ENCODE measurements at regions not wholly inside any gene's neighbourhood (a gene's known extent, or its start where the extent isn't known, plus 50 kb on each side); places are given as distances from the start of the nearest gene placed in this dataset.
"Not testable (repeated sequence)": the region's sequence is repeated elsewhere in the genome, so short reads cannot be mapped to it uniquely, and the experiment has no call there.

- DNase-seq: no peak
Observed at GRCh38 chr3:35437381-35437780, 201.9 kb upstream of the ARPP21 start.

GRCh38 chr3:35438101-35438500 lies 201.2 kb upstream of the ARPP21 start:
- DNase-seq: no peak

GRCh38 chr3:35439663-35440062 lies 199.7 kb upstream of the ARPP21 start:
- DNase-seq: no peak

- no peak for DNase-seq
Observed at GRCh38 chr3:35440826-35441225, 198.5 kb upstream of the ARPP21 start.

- DNase-seq: no peak
Observed at GRCh38 chr3:35446896-35447295, 192.4 kb upstream of the ARPP21 start.

GRCh38 chr3:35448121-35448520 lies 191.2 kb upstream of the ARPP21 start:
- DNase-seq: no peak

- DNase-seq: no peak
Observed at GRCh38 chr3:35448681-35449080, 190.6 kb upstream of the ARPP21 start.

- not testable (repeated sequence) for DNase-seq
Observed at GRCh38 chr3:35454819-35455218, 184.5 kb upstream of the ARPP21 start.

GRCh38 chr3:35473956-35474355 lies 165.4 kb upstream of the ARPP21 start:
- DNase-seq: no peak

- DNase-seq: not testable (repeated sequence)
Observed at GRCh38 chr3:35482566-35482965, 156.8 kb upstream of the ARPP21 start.

GRCh38 chr3:35483131-35483530 lies 156.2 kb upstream of the ARPP21 start:
- no peak for DNase-seq

GRCh38 chr3:35484929-35485530 lies 154.3 kb upstream of the ARPP21 start:
- no peak for DNase-seq

GRCh38 chr3:35486295-35486694 lies 153.0 kb upstream of the ARPP21 start:
- DNase-seq: no peak

GRCh38 chr3:35487376-35487775 lies 151.9 kb upstream of the ARPP21 start:
- no peak for DNase-seq

- no peak for DNase-seq
Observed at GRCh38 chr3:35488526-35488925, 150.8 kb upstream of the ARPP21 start.

- no peak for DNase-seq
Observed at GRCh38 chr3:35492841-35493240, 146.5 kb upstream of the ARPP21 start.

GRCh38 chr3:35498506-35499210 lies 140.7 kb upstream of the ARPP21 start:
- no peak for DNase-seq

- DNase-seq: no peak
Observed at GRCh38 chr3:35500641-35501350, 138.5 kb upstream of the ARPP21 start.

GRCh38 chr3:35502699-35503098 lies 136.6 kb upstream of the ARPP21 start:
- DNase-seq: no peak

- DNase-seq: no peak
Observed at GRCh38 chr3:35505181-35505580, 134.1 kb upstream of the ARPP21 start.

- DNase-seq: no peak
Observed at GRCh38 chr3:35505772-35506171, 133.6 kb upstream of the ARPP21 start.

GRCh38 chr3:35519936-35520335 lies 119.4 kb upstream of the ARPP21 start:
- no peak for DNase-seq

GRCh38 chr3:35521196-35521595 lies 118.1 kb upstream of the ARPP21 start:
- no peak for DNase-seq

- DNase-seq: no peak
Observed at GRCh38 chr3:35522450-35522849, 116.9 kb upstream of the ARPP21 start.
